ENCODE measurements at regions not wholly inside any gene's neighbourhood (a gene's known extent, or its start where the extent isn't known, plus 50 kb on each side); places are given as distances from the start of the nearest gene placed in this dataset.
"Not testable (repeated sequence)": the region's sequence is repeated elsewhere in the genome, so short reads cannot be mapped to it uniquely, and the experiment has no call there.

GRCh38 chr3:82496890-82497560 is 735.6 kb upstream of the GBE1 start:
- DNase-seq, result no peak

- no peak for DNase-seq
Observed at GRCh38 chr3:82495655-82496054, 734.2 kb upstream of the GBE1 start.

- DNase-seq, result no peak
Observed at GRCh38 chr3:82494977-82495489, 733.6 kb upstream of the GBE1 start.

- DNase-seq, result no peak
Observed at GRCh38 chr3:82493858-82494257, 732.4 kb upstream of the GBE1 start.

GRCh38 chr3:82475306-82475705 is 713.9 kb upstream of the GBE1 start:
- DNase-seq, result no peak

GRCh38 chr3:82474711-82475110 is 713.3 kb upstream of the GBE1 start:
- no peak for DNase-seq

- no peak for DNase-seq
Observed at GRCh38 chr3:82473864-82474541, 712.6 kb upstream of the GBE1 start.

GRCh38 chr3:82467051-82467450 is 705.6 kb upstream of the GBE1 start:
- DNase-seq, result no peak

- DNase-seq, result no peak
Observed at GRCh38 chr3:82462977-82463376, 701.5 kb upstream of the GBE1 start.

GRCh38 chr3:82461049-82461889 is 699.8 kb upstream of the GBE1 start:
- no peak for DNase-seq

- no peak for DNase-seq
Observed at GRCh38 chr3:82448320-82448719, 686.9 kb upstream of the GBE1 start.

- DNase-seq, result not testable (repeated sequence)
Observed at GRCh38 chr3:82428821-82429220, 667.4 kb upstream of the GBE1 start.

GRCh38 chr3:82424031-82424339 is 662.5 kb upstream of the GBE1 start:
- no peak for DNase-seq

- DNase-seq, result no peak
Observed at GRCh38 chr3:82423268-82424030, 662.0 kb upstream of the GBE1 start.

- DNase-seq, result no peak
Observed at GRCh38 chr3:82416830-82417229, 655.4 kb upstream of the GBE1 start.

- no peak for DNase-seq
Observed at GRCh38 chr3:82416349-82416748, 654.9 kb upstream of the GBE1 start.

GRCh38 chr3:82413171-82413570 is 651.7 kb upstream of the GBE1 start:
- no peak for DNase-seq

- no peak for DNase-seq
Observed at GRCh38 chr3:82410366-82410765, 648.9 kb upstream of the GBE1 start.

GRCh38 chr3:82409842-82410241 is 648.4 kb upstream of the GBE1 start:
- no peak for DNase-seq

- no peak for DNase-seq
Observed at GRCh38 chr3:82392203-82392775, 630.8 kb upstream of the GBE1 start.

- DNase-seq, result no peak
Observed at GRCh38 chr3:82390868-82391267, 629.4 kb upstream of the GBE1 start.

GRCh38 chr3:82386647-82387046 is 625.2 kb upstream of the GBE1 start:
- no peak for DNase-seq

- DNase-seq, result no peak
Observed at GRCh38 chr3:82384181-82384580, 622.7 kb upstream of the GBE1 start.

Data from activated naive CD4-positive, alpha-beta T cell treated with anti-CD3 and anti-CD28 coated beads, Interleukin-2, amount 50 U/mL, for 16 hours (primary cell).